ENCODE measurements at regions not wholly inside any gene's neighbourhood (a gene's known extent, or its start where the extent isn't known, plus 50 kb on each side); places are given as distances from the start of the nearest gene placed in this dataset.

DNA sequence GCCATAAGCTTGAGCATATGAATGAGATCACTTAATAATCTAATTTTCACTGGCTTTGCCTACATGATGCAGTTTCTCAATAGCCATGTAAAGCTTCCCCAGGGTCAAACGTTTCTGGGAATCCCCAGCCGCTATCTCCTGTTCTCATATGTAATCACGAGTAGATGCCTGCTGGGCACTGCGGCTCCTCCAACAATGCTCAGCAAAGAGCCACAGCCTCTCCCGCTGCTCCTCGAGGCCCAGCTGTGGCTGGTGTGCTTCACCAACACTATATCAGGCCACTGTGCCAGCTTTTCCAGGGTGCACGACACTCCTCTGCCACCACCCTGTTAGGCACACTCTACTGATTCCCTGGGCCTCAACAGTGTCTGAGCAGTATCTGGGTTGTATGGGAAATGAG is 78.3 kb upstream of the RASGEF1B start:
- DNase-seq (ENCODE audit: low spot score): no peak

DNA sequence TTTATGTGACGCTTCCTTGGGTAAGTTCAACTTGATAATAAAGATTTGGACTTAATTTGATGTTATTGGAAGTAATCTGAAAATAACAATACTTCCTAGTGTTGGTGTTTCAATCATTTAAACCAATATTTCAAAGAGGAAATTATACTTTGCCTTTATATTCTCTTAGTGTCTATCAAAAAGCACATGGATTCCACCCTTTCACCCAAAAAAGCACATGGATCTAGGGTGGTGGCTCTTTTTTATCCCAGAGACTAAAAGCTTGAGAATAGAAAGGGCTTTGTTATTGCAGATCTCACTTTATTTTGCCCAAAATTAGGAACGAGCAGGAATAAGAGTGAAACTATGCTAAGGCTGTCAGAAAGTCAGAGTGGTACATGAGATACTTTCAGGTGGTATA is 75.1 kb upstream of the RASGEF1B start:
- DNase-seq (ENCODE audit: low spot score): no peak

DNA sequence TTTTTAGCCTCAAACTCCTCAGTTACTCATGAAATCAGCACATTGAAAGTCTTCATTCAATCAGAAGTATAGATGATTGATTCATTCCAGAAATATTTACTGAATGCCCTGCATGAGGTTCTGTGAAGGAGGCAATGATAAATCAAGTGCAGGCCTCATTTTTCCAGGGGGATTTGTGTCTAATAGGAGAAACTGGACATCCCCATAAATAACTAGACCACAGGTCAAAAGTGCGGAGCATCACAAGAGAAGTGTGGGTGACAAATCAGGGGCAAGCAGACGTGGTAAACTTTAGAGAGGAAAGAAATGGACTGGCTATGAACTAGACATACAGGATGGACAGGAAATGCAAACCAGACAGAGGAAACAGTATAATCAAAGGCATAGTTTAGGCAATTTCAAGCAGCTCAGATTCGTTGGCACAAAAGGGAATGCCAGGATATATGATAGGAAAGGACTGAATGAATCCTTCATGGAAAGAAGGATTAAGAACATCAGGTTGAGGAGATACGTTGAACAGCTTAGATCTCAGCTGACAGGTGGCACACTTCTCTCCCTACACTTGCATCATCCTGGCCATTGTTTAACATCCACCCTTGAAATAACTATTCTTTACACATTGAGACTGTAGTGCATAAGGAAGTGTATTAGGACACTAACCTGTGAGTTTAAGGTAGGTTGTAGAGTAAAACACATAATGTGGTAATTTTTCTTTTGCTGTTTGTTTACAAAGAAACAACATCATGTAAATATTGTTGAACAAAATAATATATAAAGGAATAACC is 69.6 kb upstream of the RASGEF1B start:
- DNase-seq (ENCODE audit: low spot score): no peak

DNA sequence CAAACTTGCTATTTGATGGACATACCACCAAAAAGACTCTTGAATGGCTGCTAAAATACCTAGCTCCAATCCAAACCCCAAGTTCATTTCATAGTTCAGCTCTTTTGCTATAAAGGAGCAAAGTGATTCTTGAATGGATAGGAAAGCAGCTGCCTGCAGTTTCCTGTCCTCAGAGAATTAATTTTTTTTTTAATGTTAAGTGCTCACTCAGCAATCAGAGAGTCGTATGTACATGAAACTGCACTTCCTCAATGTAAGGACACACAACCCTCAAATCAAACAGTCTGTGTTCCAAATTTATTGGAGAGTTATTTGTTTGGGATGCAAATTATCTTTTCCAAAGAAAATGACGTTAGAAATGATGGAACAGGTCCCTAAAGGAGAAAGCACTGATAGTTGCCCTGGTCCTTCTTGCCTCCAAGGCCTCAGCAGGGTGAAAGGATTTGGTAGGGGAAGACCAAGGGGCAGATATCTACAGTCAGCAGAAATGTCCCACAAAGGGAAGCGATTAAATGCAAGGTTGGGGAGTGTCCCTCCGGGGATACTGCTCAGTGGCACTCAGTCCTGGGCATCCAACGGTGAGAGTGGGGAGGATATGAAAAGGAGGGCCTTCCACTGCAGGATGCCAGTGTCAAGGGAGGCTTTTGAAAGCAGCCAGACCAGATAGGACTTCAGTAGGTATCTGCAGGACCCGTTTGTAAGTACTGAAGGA is 67.2 kb upstream of the RASGEF1B start:
- DNase-seq (ENCODE audit: low spot score): no peak

DNA sequence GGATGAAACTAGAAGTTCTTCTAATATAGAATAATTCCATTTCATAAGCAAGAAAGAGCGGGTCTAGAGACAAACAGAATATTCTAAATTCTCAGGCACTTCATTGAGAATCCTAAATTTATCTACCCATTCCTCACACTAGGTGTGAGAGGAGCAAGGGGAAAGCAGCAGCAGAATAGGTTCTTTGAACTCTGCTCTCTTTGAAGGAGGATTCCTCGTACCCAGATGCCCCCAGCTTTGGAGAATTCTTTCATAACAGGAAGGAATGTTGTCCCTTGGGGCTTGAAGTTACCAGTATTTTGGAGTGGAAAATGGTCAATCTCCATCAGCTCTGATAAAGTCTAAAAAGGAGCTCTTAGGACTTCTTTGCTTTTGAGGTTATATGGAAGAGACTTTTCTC is 59.7 kb upstream of the RASGEF1B start:
- DNase-seq (ENCODE audit: low spot score): no peak

DNA sequence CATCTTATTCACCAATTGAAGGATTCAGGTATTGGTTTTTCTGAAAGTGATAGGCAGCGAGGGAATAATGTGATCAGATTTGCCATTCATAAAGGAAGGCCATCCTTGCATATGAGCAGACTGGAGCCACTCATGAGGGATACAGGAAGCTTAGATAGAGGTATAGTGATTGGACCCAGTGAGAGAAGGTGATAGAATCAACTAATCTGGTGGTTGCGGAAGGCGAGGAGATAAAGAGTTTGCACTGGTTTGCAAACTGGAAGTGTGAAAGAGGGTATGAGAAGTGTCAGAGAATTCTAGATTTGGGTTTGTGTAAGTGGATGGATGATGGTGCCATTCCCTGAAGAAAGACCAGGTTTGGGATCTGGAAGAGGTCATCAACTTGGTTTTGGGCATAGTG is 57.3 kb upstream of the RASGEF1B start:
- DNase-seq (ENCODE audit: low spot score): no peak

DNA sequence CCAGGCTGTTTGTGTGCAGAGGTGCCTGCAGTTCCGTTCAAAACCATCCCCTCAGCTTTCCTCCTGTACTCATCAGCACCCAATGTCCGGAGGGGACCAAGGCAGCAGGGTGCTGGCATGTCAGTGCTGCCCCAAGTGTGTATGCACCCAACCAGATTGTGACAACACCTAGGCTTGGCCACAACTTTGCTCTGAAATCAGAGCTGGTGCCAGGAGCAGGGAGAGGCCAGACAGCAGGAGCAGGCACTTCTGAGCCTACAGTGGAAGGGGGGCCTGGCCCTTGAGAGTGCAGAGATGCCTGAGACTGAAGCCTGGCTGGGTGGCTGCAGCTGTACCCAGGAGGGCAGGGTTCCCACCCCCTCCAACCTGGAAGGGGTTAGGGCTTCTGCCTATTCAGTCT is 56.5 kb upstream of the RASGEF1B start:
- DNase-seq (ENCODE audit: low spot score): no peak

DNA sequence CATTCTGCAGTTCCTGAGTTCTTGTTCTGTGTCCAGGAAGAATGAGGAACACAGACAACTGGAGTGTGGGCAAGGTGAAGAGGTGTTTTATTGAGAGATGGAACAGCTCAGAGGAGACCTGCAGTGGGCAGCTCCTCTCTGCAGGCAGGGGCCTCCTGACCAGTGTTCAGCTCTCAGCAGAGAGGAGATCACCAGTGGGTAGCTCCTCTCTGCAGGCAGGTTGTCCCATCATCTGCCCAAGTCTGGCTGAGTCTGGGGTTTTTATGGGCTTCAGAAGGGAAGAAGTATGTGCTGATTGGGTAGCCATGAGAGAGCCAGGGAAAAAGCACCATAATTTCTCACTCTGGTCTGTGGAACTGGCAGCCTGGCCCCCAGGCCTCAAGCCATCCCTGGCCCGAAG is 56.0 kb upstream of the RASGEF1B start:
- DNase-seq (ENCODE audit: low spot score): no peak

DNA sequence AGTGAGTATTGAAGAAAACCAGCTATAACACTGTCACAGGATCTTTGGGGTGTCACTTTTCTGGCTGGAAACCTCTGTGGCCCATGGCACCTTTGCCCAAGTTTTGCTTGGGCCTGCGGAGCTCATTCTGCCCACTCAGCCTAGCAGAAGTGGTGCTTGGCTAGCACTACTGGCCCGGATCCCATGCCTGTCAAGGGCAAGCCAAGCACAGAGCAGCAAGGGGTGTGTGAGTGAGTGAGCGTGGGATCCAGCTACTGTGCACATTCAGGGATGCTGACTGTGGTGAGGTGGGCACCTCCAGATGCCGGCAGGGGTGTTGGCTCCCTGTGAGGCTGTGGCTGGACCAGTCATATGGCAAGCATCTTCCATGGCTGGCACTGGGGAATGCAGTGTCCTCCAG is 55.4 kb upstream of the RASGEF1B start:
- DNase-seq (ENCODE audit: low spot score): no peak

DNA sequence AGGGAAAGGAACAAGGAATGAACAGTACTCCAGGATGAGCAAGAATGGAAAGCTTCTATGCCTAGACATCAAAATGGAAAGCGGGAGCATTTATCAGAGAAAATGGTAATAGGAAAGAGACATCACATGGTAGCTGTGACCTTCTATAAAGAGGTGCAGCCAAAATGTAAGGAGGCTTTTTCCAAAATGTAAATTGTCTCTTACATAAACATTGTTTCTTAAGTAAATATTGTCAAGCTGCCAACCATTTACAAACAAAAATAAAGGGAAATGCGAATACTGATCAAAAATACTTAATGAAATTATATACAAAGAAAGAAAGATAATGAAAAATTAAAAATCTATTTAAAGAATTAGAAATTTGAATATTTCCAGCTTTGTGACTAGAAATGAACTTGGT is 55.0 kb upstream of the RASGEF1B start:
- DNase-seq (ENCODE audit: low spot score): no peak

DNA sequence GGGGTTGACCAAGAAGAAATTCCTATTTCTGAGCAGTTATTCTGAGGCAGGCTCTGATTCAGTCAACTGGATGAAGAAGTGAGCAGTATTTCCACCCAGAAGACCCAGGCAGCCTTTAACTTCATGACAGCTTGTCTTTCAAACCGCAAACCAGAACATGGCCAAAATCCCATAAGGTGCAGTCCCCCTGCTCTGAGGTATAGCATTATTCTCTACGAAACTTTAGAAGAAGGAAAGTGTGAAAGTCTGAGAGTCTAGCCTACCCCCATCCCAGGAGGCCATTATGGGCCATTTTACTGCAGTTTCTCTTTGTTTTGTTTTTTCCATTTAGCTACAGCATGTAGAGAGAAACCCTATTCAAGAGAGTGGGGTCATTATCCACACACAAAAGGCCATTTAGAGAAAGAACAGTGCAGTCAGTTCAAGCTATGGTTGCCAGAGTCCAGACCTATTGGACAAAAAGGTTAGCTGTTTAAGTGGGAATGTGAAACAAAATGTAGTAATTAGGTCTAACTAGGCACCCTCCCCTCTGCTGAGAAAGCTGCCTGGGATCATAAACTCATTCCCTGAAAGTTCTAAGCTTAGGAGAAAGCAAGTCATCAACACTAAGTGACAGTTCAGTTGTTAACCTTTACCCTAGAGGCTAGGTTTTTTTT is 52.1 kb upstream of the RASGEF1B start:
- no peak for DNase-seq (ENCODE audit: low spot score)

DNA sequence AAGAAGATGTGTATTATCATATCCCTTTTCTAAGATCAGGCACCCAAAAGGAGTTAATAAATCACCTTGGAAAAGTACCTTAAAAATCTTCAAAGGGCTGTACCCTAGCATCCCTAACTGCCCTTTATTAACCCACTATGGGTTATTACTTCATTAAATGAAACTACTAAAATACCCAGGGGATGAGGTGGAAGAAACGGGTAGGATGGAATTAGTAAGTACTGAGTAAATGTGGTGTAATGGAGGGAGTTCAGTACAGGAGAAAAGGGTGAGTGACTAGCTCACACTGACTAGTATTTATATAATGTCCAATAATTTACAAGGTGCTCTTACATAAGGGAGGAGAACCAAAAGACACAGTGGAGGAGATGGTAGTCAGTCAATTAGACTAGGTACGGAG is 51.0 kb upstream of the RASGEF1B start:
- DNase-seq (ENCODE audit: low spot score): no peak

DNA sequence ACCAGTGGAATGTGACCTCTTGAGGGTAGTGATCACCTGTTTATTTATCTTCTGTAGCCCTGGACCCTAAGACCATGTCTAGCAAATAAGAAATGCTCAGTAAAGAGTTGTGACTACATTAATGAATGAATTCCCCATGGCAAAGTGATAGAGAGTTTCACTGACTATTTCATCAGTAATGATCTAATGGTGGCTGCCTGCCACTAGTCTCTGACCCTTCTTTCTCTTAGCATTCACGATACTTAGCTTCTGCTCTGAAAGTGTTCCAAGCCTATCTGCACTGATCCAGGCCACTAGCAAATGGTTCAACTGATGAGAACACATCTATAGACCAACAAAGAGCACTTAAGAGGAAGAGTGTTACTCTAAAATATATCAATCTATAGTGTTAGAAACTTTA is 50.0 kb upstream of the RASGEF1B start:
- no peak for DNase-seq (ENCODE audit: low spot score)

Measured in CD4-positive, alpha-beta T cell treated with Interleukin-6 at 100 ng/mL for 8 hours (primary cell).